OCI-LY1 (cell line): ENCODE measurements at regions not wholly inside any gene's neighbourhood (a gene's known extent, or its start where the extent isn't known, plus 50 kb on each side); places are given as distances from the start of the nearest gene placed in this dataset.
A peak's percentile ranks its signal among the peaks of the same experiment; 100 is the strongest.

Experiments used
- H2AFZ ChIP-seq: fragments of 200-600 bp; sonication (generic), shearing (Covaris generic); 2 replicates; pipeline ENCODE4 v1.6.0; 2014; ENCODE audit warnings: antibody characterized with exemption, mild to moderate bottlenecking, low read length
- H3F3A ChIP-seq: fragments of 200-600 bp; sonication (generic), shearing (Covaris generic); 2 replicates; pipeline ENCODE4 v1.6.0; 2014; ENCODE audit warnings: mild to moderate bottlenecking, antibody characterized with exemption, low read length, moderate library complexity; ENCODE audit not compliant: insufficient read depth
- H3K27ac ChIP-seq: fragments of 200-600 bp; sonication (generic); 2 replicates; pipeline ENCODE4 v1.5.1; 2014; ENCODE audit warnings: low read length, mixed run types, mild to moderate bottlenecking, low read depth; ENCODE audit not compliant: poor library complexity, severe bottlenecking
- H3K27me3 ChIP-seq: fragments of 200-600 bp; sonication (generic); 2 replicates; pipeline ENCODE4 v1.6.0; 2014; ENCODE audit warnings: antibody characterized with exemption, mild to moderate bottlenecking, low read length, moderate library complexity; ENCODE audit not compliant: insufficient read depth
- H3K36me3 ChIP-seq: fragments of 200-600 bp; sonication (generic); 2 replicates; pipeline ENCODE4 v1.6.1; 2014; ENCODE audit warnings: mild to moderate bottlenecking, antibody characterized with exemption, low read length, moderate library complexity, mixed read lengths; ENCODE audit not compliant: insufficient read depth
- H3K4me1 ChIP-seq: fragments of 200-600 bp; sonication (generic); 2 replicates; pipeline ENCODE4 v1.5.1; 2014; ENCODE audit warnings: mild to moderate bottlenecking, low read length, moderate library complexity; ENCODE audit not compliant: insufficient read depth, severe bottlenecking
- H3K4me2 ChIP-seq: fragments of 200-600 bp; sonication (generic), shearing (Covaris generic); 2 replicates; pipeline ENCODE4 v1.6.1; 2014; ENCODE audit warnings: low read length
- H3K4me3 ChIP-seq: fragments of 200-600 bp; sonication (generic); 2 replicates; pipeline ENCODE4 v1.5.1; 2014; ENCODE audit warnings: low read length, low read depth, mild to moderate bottlenecking, mixed read lengths; ENCODE audit not compliant: poor library complexity, severe bottlenecking
- H3K79me2 ChIP-seq: fragments of 200-600 bp; shearing (Covaris generic); 2 replicates; pipeline ENCODE4 v1.6.1; 2016; ENCODE audit warnings: mixed run types, low read length, mixed read lengths; ENCODE audit not compliant: insufficient read depth
- H3K9ac ChIP-seq: fragments of 200-600 bp; sonication (generic), shearing (Covaris generic); 2 replicates; pipeline ENCODE4 v1.6.1; 2014; ENCODE audit warnings: mild to moderate bottlenecking, low read length, mixed read lengths
- H3K9me2 ChIP-seq: fragments of 200-600 bp; sonication (generic), shearing (Covaris generic); 2 replicates; pipeline ENCODE4 v1.6.1; 2014; ENCODE audit warnings: low read depth, mild to moderate bottlenecking, low read length, mixed read lengths
- H3K9me3 ChIP-seq: fragments of 200-600 bp; shearing (Covaris generic); 2 replicates; pipeline ENCODE4 v1.6.1; 2014; ENCODE audit warnings: low read length, mixed read lengths
- H4K20me1 ChIP-seq: fragments of 200-600 bp; sonication (generic), shearing (Covaris generic); 2 replicates; pipeline ENCODE4 v1.6.0; 2016; ENCODE audit warnings: mild to moderate bottlenecking, low read length; ENCODE audit not compliant: insufficient read depth
- EZH2 ChIP-seq: fragments of 200-600 bp; sonication (generic), shearing (Covaris generic); IDR thresholded peaks from 2 replicates; pipeline ENCODE4 v1.8.0; 2017; ENCODE audit warnings: borderline replicate concordance, mixed run types, mild to moderate bottlenecking, antibody characterized with exemption, low read length, moderate library complexity, mixed read lengths
- TF ChIP-seq, protein P1 (sequence below): fragments of 200-600 bp; sonication (generic), shearing (Covaris generic); IDR thresholded peaks from 2 replicates; pipeline ENCODE4 v1.5.1; 2017; ENCODE audit warnings: mild to moderate bottlenecking, antibody characterized with exemption, low read length, moderate library complexity, mixed read lengths

DNA sequence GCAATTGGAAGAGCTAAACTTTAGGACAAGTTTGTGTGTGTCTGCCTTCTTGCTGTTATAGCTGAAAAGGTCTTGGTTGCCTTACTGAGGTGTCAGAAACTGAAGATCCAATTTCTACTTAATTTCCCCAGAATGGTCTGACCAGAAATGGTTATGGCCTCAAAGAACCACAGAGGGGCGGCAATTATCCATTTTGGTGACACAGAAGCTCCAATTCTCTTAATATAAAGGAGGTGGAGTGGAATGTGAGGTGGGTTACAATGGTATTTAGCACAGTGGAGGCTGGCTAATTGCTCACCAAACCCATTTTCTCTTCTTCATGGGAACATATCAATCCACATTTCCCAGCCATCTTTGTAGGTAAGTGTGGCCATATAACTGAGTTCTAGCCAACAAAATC lies 1157.2 kb downstream of the OLFM4 start:
- Histone ChIP-seq H3K4me2 (no peak overlapping the region), H3K9me2 (no peaks in the 10 kb centered on the region), H3K27ac (no peak overlapping the region), H3K36me3 (no peaks in the 10 kb centered on the region), H3K79me2 (no peaks in the 10 kb centered on the region), H3K4me1 (no peaks in the 10 kb centered on the region), H3K27me3 (no peaks in the 10 kb centered on the region), H3K4me3 (no peak overlapping the region), H2AFZ (no peak overlapping the region), H4K20me1 (no peaks in the 10 kb centered on the region), H3K9me3 (no peaks in the 10 kb centered on the region), H3K9ac (no peak overlapping the region), H3F3A (no peaks in the 10 kb centered on the region)
- TF ChIP-seq EZH2: no peak
- TF ChIP-seq, protein P1, sequence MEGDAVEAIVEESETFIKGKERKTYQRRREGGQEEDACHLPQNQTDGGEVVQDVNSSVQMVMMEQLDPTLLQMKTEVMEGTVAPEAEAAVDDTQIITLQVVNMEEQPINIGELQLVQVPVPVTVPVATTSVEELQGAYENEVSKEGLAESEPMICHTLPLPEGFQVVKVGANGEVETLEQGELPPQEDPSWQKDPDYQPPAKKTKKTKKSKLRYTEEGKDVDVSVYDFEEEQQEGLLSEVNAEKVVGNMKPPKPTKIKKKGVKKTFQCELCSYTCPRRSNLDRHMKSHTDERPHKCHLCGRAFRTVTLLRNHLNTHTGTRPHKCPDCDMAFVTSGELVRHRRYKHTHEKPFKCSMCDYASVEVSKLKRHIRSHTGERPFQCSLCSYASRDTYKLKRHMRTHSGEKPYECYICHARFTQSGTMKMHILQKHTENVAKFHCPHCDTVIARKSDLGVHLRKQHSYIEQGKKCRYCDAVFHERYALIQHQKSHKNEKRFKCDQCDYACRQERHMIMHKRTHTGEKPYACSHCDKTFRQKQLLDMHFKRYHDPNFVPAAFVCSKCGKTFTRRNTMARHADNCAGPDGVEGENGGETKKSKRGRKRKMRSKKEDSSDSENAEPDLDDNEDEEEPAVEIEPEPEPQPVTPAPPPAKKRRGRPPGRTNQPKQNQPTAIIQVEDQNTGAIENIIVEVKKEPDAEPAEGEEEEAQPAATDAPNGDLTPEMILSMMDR: peak; percentile 49

DNA sequence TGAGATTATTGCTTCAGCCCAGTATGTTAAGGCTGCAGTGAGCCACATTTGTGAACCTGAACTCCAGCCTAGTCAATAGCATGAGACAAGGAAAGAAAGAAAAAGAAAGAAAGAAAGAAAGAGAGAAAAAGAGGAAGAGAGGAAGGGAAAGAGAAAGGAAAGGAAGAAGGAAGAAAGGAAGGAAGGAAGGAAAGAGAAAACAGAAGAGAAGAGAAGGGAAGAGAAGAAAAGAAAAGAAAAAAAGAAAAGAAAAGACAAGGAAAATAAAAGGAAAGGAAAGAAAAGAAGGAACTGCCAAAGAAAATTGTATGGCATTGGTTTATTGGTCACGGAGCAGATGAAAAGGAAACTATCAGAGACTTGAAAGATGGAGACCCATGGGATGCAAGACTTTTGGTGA lies 1158.8 kb downstream of the OLFM4 start:
- H3K27ac ChIP-seq: no peak overlapping the region
- no peak overlapping the region for H2AFZ ChIP-seq
- no peak overlapping the region for H3K4me3 ChIP-seq
- no peaks in the 10 kb centered on the region for H3F3A ChIP-seq
- H3K9me2 ChIP-seq: no peaks in the 10 kb centered on the region
- no peak overlapping the region for H3K4me2 ChIP-seq
- no peaks in the 10 kb centered on the region for H4K20me1 ChIP-seq
- H3K4me1 ChIP-seq: no peaks in the 10 kb centered on the region
- H3K9me3 ChIP-seq: no peaks in the 10 kb centered on the region
- no peaks in the 10 kb centered on the region for H3K79me2 ChIP-seq
- TF ChIP-seq, protein P1: no peak
- TF ChIP-seq EZH2: no peak
- no peak overlapping the region for H3K9ac ChIP-seq
- no peaks in the 10 kb centered on the region for H3K27me3 ChIP-seq
- H3K36me3 ChIP-seq: no peaks in the 10 kb centered on the region

DNA sequence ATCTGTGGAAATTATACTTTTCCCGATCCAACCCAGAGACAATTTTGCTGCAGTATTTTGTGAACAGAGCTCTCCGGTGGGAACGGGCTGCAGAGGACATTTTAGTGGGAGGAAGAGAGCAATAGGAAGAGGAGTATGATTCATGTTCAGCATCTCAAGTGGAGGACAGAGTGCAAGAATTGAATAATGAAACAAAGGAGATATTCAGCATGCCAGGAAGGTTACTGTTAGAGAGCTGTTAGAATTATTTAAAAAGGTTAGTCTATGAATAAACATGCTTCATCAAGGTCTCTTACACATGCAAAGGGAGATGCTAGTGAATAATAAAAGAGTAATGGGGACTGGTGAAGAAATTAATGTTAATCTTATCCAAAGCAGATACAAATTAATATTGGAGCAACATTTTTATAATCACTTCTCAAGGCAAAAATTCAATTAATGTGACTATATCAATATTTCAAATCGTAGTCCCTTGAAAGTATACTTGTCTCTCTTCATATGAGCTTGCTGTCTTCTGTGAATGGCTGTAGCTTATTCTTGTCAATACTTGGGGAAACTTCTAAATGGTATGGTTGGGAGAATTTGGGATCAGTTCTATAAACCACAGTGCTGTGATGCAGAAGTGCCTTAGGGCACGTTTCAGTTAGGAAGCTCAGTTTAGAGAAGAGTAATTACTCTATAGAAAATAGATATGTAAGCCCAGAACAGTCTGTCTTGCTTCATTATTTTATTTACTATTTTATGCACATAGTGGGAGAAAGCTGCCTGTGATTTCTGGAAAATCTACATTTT lies 1165.8 kb downstream of the OLFM4 start:
- Histone ChIP-seq H3K27ac (no peak overlapping the region), H3K9ac (no peak overlapping the region), H3K36me3 (no peaks in the 10 kb centered on the region), H3K27me3 (no peaks in the 10 kb centered on the region), H2AFZ (no peak overlapping the region), H3K4me2 (no peak overlapping the region), H4K20me1 (no peaks in the 10 kb centered on the region), H3K79me2 (no peaks in the 10 kb centered on the region), H3K4me3 (no peak overlapping the region), H3F3A (no peaks in the 10 kb centered on the region), H3K4me1 (no peaks in the 10 kb centered on the region), H3K9me2 (no peaks in the 10 kb centered on the region), H3K9me3 (no peaks in the 10 kb centered on the region)
- TF ChIP-seq, protein P1: no peak
- TF ChIP-seq EZH2: no peak
